ENCODE measurements at regions not wholly inside any gene's neighbourhood (a gene's known extent, or its start where the extent isn't known, plus 50 kb on each side); places are given as distances from the start of the nearest gene placed in this dataset.
"Not testable (repeated sequence)": the region's sequence is repeated elsewhere in the genome, so short reads cannot be mapped to it uniquely, and the experiment has no call there.

DNA sequence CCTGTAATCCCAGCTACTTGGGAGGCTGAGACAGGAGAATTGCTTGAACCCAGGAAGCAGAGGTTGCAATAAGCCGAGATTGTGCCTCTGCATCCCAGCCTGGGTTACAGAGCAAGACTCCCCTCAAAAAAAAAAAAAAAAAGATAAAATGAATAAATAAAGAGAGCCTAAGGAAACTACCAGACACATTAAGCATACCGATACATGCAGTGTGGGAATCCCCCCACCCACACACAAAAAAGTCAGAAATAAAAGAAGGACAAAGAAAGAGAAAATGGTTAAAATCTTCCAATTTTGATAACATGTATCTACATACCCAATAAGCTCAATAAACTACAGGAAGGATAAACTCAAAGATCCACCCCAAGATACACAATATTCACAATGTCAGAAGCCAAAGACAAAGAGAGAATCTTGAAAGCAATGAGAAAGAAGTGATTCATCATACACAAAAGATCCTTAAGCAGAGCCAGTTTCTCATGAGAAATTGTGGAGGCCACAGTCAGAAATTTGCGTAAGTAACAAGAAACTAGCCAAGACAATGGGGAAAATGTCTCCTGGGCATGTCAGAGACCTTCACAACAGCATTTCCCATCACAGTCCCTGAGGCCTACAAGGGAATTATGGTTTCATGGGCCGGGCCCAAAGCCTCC, 1197.0 kb downstream of the AMY1C start:
- DNase-seq (ENCODE audit: low spot score), result no peak

- DNase-seq (ENCODE audit: low spot score), result no peak
Observed at GRCh38 chr1:104953555-104953954, 1203.9 kb downstream of the AMY1C start.

- no peak for DNase-seq (ENCODE audit: low spot score)
Observed at GRCh38 chr1:104973516-104973915, 1223.8 kb downstream of the AMY1C start.

GRCh38 chr1:104979651-104980050, 1230.0 kb downstream of the AMY1C start:
- no peak for DNase-seq (ENCODE audit: low spot score)

DNA sequence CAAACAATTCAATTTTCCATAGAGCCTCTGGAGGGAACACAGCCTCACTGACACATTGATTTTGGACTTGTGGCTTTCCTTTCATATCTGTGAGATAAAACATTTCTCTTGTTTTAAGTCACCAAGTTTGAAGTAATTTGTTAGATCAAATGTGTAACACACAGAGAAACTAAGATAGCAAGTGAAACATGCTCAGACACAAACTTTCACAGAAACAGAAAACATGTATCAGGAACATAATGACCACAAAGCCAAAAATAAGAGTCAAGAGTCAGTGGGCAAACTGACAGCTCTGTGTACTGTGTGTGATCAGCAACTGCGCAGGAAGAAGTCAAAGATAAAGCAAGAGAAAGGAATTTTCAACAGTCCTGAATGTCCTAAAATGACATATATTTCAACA, 1237.5 kb downstream of the AMY1C start:
- no peak for DNase-seq (ENCODE audit: low spot score)

- DNase-seq (ENCODE audit: low spot score), result no peak
Observed at GRCh38 chr1:104989012-104989411, 1239.3 kb downstream of the AMY1C start.

DNA sequence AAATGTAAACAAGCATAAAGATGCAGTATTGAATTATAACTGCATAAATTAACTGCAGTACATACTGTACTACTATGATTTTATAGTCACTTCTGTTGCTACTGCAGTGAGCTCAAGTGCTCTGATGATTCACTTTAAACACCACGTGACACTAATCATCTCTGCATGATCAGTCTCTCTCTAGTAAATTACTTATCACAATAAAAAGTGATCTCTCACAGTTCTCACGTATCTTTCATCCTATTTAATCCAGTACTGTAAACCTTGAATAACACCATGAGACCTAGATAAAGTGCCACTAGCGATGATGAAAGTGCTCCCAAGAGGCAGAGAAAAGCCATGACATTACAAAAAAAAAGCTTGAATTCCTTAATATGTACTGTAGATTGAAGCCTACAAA, 1242.0 kb downstream of the AMY1C start:
- DNase-seq (ENCODE audit: low spot score), result no peak

GRCh38 chr1:105000793-105001192, 1251.1 kb downstream of the AMY1C start:
- DNase-seq (ENCODE audit: low spot score), result no peak

DNA sequence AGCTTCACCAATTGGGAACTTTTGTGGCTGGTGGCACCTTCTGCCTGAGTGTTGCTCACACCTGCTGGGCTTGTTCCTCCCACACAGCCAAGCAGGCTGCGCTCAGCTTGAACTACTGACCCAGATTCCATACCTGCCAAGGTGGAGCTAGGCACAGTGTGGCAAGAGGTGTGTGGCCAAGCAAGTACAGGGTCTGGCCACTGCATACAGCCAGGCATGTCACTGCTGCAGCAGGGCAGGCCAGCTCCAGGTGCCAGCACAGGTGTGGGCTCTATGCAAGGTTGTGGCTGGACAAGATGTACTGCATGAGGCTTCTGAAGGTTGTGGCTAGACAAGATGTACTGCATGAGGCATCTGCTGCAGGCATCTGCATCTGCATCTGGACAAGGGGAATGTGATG, 1254.8 kb downstream of the AMY1C start:
- DNase-seq (ENCODE audit: low spot score), result no peak

GRCh38 chr1:105005594-105006195, 1256.0 kb downstream of the AMY1C start:
- DNase-seq (ENCODE audit: low spot score), result no peak

GRCh38 chr1:105017587-105017986, 1267.9 kb downstream of the AMY1C start:
- DNase-seq (ENCODE audit: low spot score), result no peak

DNA sequence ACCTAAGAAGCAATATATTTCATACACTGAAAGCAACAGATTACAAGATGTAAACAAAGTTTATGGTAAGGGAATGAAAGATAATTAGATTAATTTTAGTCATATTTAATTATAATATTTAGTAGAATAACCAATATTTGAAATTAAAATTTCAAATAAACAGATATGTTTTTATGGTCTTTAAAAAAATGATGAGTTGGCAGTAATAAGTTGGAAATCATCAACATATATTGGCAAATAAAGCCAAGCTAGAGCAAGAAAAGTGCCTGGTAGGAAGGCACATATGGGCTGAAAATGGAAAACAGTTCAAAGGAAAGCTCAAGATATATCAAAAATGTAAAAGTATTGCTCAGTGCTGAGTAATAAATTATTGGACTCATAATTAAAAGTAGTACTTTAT, 1274.0 kb downstream of the AMY1C start:
- no peak for DNase-seq (ENCODE audit: low spot score)

DNA sequence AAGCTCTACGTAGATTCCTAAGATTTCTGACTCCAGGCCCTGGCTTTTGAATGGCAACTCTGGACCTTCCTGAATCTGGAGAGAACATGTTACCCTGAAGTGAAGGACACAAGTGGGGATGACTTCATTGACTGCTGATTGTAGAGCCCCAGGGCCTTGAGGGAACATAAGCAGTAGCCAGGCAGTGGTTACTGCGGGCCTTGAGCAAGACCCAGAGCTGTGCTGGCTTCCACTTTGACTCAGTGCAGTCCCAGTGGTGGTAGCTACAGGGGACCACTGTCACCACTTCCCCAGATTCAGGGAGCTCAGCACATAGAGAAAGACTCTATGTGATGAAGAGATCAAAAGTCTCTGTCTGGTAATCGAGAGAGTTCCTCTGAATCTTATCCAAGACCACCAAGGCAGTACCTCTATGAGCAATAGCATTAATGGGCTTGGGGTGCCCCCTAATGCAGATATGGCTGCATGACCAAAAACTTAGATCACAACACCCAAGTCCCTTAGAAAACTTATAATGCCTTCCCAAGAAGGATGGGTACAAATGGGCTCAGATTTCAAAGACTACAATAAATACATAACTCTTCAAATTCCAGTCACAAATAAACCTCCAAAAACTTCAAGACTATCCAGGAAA, 1278.3 kb downstream of the AMY1C start:
- no peak for DNase-seq (ENCODE audit: low spot score)

DNA sequence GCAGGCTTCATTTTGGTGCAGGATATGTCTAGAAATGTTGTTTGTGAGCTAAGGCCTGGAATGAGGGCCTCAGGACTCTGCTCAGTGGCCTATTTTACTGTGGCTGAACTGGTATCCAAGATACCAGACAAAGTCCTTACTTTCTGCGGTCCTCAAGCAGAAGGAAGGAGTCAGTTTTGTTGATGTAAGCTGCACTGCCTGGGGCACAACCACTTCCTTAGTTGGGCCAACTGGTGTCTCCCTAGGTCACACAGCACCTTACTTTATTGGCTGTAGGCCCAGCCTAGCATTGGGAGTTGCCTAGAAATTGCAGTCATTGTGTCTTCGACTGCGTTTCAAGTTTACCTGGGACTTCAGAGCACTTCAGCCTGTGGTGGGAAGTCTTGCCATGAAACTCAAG, 1322.7 kb downstream of the AMY1C start:
- no peak for DNase-seq (ENCODE audit: low spot score)

- DNase-seq (ENCODE audit: low spot score), result no peak
Observed at GRCh38 chr1:105072850-105073249, 1323.2 kb downstream of the AMY1C start.

DNA sequence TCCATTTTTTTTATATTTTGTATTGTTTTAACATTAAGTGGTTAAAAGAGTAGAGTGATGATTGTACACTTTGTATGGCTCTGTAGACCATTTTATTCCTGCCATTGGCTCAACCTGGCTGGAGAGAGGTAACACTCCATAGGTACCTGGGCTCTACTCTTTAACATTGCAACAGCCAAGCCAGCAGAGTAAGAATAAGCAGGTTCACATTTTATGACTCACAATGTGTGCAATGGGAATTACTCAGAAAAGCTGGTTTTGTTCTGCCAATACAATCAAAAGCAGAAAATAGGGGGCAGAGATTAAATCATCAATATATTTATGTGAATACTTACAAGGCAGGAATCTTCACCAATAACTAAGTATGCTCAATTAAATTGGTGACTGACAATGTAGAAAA, 1324.0 kb downstream of the AMY1C start:
- DNase-seq (ENCODE audit: low spot score), result no peak

- no peak for DNase-seq (ENCODE audit: low spot score)
Observed at GRCh38 chr1:105083611-105084010, 1333.9 kb downstream of the AMY1C start.

DNA sequence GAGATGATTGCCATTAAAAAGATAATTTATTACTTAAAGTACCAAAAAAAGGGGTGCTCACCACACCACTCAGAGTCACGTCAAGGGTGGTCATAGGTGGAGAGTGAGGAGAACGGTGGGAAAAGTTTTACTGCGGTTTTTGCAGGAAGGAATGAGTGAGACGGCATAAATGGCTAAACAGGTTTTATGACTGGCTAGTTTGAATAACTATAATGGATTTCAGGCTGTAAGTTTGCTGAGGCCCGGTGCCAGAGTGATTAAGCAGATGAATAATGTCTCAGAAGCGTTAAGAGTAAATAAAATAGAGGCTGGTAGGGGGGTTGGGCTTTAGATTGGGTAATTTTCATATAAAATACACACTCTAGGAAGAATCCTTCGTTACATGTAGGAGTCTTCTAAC, 1337.8 kb downstream of the AMY1C start:
- no peak for DNase-seq (ENCODE audit: low spot score)

- no peak for DNase-seq (ENCODE audit: low spot score)
Observed at GRCh38 chr1:105088166-105088565, 1338.5 kb downstream of the AMY1C start.

GRCh38 chr1:105093893-105094292, 1344.2 kb downstream of the AMY1C start:
- not testable (repeated sequence) for DNase-seq (ENCODE audit: low spot score)

DNA sequence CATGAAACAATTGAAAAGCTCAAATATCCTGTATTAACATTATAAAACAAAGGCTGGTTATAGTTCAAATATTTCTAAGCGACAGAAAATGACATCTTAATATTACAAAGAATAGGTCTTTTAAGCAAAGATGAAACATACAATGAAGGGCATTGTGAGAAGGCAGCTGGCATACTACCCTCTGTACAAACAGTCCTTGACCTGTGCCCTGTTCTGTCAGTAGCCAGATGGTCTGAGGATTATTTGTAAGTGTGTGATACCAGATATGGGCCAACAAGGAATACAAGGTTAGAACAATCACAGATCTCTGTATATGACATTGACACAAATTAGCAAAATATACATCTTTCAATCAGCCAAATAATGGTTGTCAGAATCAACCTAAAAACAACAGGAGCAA, 1350.4 kb downstream of the AMY1C start:
- DNase-seq (ENCODE audit: low spot score), result no peak

- no peak for DNase-seq (ENCODE audit: low spot score)
Observed at GRCh38 chr1:105101261-105101660, 1351.6 kb downstream of the AMY1C start.

DNA sequence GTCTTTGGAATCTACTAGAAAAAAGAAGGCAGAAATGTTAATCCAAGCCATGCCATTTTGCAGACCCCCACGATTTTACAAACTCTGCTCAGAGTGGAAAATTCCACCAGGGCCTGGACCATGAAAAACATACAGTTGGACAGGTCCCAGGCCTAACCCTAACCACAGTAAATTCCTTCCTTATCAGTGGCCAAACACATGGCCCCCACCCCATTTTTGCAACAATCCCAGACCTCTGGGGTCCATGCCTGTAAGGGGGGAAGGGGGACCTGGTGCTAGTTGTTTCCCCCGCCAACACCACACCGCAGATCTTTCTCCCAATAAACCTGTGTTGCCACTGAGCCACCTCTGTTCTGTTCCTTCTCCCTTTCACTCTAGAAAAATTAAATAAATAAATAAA, 1352.7 kb downstream of the AMY1C start:
- no peak for DNase-seq (ENCODE audit: low spot score)

DNA sequence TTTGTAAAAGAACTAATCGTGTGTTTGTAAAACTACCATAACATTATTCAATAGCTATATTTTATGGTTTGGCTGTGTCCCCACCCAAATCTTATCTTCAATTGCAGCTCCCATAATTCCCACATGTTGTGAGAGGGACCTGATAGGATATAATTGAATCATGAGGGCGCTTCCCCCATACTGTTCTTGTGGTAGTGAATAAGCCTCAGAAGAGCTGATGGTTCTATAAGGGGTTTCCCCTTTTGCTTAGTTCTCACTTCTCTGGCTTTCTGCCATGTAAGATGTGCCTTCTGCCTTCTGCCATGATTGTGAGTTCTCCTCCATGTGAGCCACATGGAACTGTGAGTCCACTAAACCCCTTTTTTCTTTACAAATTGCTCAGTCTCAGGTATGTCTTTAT, 1372.3 kb downstream of the AMY1C start:
- no peak for DNase-seq (ENCODE audit: low spot score)

Data from AG08395 (cell line).